Gastrocnemius medialis (tissue), 4 donors: ENCODE measurements at regions not wholly inside any gene's neighbourhood (a gene's known extent, or its start where the extent isn't known, plus 50 kb on each side); places are given as distances from the start of the nearest gene placed in this dataset.

Source experiments
- ATAC-seq, 2 donors: fragments of 150-250 bp; one replicate each; pipeline ENCODE4 v1.9.1; 2016
- DNase-seq, 2 donors: peaks; one replicate each; pipeline ENCODE4 v3.0.0-alpha.2; 2019
- H3K27ac ChIP-seq, 4 donors: fragments of 200-600 bp; sonication (generic); 1 replicate in 1 of 4; 2 replicates in 3 of 4; pipeline ENCODE4 v1.5.1; 2016 to 2018; ENCODE audit warnings: mild to moderate bottlenecking in 2 of 4, moderate library complexity in 1 of 4
- H3K27me3 ChIP-seq, 3 donors: fragments of 200-600 bp; sonication (generic) in 2 of 3; 1 replicate in 1 of 3; 2 replicates in 2 of 3; pipeline versions ENCODE4 v1.5.1 to v1.6.0; 2016 to 2019; ENCODE audit warnings: mild to moderate bottlenecking in 1 of 3, moderate library complexity in 1 of 3
- H3K36me3 ChIP-seq, 2 donors: fragments of 200-600 bp; sonication (generic) in 1 of 2; one replicate each; pipeline ENCODE4 v1.5.1; 2017 to 2018
- H3K4me1 ChIP-seq, 2 donors: fragments of 200-600 bp; sonication (generic) in 1 of 2; one replicate each; pipeline ENCODE4 v1.5.1; 2016 to 2017; ENCODE audit warnings: mild to moderate bottlenecking in 2 of 2
- H3K4me3 ChIP-seq, 4 donors: fragments of 200-600 bp; sonication (generic) in 3 of 4; 1 replicate in 1 of 4; 2 replicates in 3 of 4; pipeline ENCODE4 v1.5.1; 2016 to 2019; ENCODE audit warnings: mild to moderate bottlenecking in 2 of 4
- H3K9me3 ChIP-seq, 3 donors: fragments of 200-600 bp; sonication (generic) in 2 of 3; 1 replicate in 1 of 3; 2 replicates in 2 of 3; pipeline ENCODE4 v1.5.1; 2016 to 2019
- POLR2A ChIP-seq, 2 donors: fragments of 450-650 bp; IDR thresholded peaks; one replicate each; pipeline ENCODE4 v1.6.1; 2017; ENCODE audit warnings: antibody characterized with exemption in 2 of 2, mild to moderate bottlenecking in 2 of 2, moderate library complexity in 2 of 2
- in situ Hi-C, 4 donors: fragments of 200-750 bp; cut with MboI; loops; one replicate each; pipeline versions ENCODE4 v1.15.0 to v1.8.0; 2017; ENCODE audit warnings: low sequenced_read_pairs in 4 of 4
- intact Hi-C: fragments of 100-400 bp; cut with DNase I; formaldehyde crosslinking; loops from one replicate; pipeline ENCODE4 v1.15.1; 2023; ENCODE audit warnings: low total_unique reads
- TF ChIP-seq, protein P1 (sequence below), 5 experiments: fragments of 450-650 bp in 3 of 5; fragments of 200-600 bp in 2 of 5; sonication (generic) in 2 of 5; IDR thresholded peaks in 4 of 5; conservative IDR thresholded peaks in 1 of 5; 1 replicate in 4 of 5; 2 replicates in 1 of 5; pipeline ENCODE4 v1.5.1; 2016 to 2019; ENCODE audit warnings: antibody characterized with exemption in 5 of 5, mild to moderate bottlenecking in 3 of 5, moderate library complexity in 3 of 5

DNA sequence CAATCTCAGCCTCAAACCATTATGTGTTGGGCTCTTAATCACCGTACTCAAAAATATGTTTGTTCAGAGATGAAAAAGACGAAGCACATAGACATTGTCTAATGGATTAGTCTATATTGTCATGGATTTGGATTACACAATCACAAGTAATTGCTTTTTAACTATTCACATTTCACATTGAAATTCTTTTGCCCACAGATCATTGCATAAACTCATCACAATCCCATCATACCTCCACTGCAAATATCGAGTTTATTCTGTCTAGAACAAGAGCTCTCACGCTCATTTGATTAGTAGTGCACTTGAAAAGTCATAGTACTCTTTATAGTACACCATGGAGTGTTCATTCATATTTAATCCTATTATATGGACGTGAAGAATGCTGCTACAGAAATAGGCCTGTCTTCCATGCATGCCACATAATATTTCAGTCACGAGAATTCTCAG, 97.9 kb upstream of the SOX11 start:
- no peak overlapping the region for H3K27ac ChIP-seq
- no peak for DNase-seq
- intact Hi-C loops (no loop called here), in situ Hi-C loops (no loop called here)
- no peaks in the 10 kb centered on the region for H3K36me3 ChIP-seq
- H3K9me3 ChIP-seq: no peaks in the 10 kb centered on the region
- ATAC-seq: no peak
- no peaks in the 10 kb centered on the region for H3K4me1 ChIP-seq
- TF ChIP-seq, protein P1, sequence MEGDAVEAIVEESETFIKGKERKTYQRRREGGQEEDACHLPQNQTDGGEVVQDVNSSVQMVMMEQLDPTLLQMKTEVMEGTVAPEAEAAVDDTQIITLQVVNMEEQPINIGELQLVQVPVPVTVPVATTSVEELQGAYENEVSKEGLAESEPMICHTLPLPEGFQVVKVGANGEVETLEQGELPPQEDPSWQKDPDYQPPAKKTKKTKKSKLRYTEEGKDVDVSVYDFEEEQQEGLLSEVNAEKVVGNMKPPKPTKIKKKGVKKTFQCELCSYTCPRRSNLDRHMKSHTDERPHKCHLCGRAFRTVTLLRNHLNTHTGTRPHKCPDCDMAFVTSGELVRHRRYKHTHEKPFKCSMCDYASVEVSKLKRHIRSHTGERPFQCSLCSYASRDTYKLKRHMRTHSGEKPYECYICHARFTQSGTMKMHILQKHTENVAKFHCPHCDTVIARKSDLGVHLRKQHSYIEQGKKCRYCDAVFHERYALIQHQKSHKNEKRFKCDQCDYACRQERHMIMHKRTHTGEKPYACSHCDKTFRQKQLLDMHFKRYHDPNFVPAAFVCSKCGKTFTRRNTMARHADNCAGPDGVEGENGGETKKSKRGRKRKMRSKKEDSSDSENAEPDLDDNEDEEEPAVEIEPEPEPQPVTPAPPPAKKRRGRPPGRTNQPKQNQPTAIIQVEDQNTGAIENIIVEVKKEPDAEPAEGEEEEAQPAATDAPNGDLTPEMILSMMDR (IDR thresholded peaks at IDR 0.05 in 4 of 5, conservative IDR thresholded peaks at IDR 0.05 in 1 of 5): no peak
- no peak for TF ChIP-seq POLR2A (IDR thresholded peaks at IDR 0.05)
- H3K4me3 ChIP-seq: no peak overlapping the region
- H3K27me3 ChIP-seq: peaks cover 0 to under 1% (median 0%) of the 10 kb centered on the region in 3 donors

DNA sequence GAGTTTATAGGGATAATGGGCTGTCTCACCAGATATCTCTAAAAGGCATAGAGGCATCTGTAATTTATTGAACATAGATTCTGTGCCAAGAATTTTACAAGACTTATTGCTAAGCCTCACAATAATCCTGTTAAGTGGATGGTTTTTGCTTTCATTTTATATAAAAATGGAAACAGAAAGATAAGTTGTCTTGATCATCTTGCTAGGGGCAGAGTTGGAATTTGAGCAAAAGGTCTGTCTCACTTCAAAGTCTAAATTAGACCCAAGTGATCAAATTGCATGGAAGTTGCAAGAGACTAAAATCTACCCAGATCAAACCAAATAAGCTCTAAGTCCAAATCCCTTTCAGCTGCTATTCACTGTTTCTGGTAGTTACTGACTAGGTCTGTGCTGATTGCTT, 95.3 kb upstream of the SOX11 start:
- TF ChIP-seq, protein P1 (IDR thresholded peaks at IDR 0.05 in 4 of 5, conservative IDR thresholded peaks at IDR 0.05 in 1 of 5): no peak
- no peak for TF ChIP-seq POLR2A (IDR thresholded peaks at IDR 0.05)
- Histone ChIP-seq H3K27ac (no peak overlapping the region), H3K9me3 (no peaks in the 10 kb centered on the region), H3K27me3 (no peaks in the 10 kb centered on the region), H3K4me1 (no peaks in the 10 kb centered on the region), H3K4me3 (no peak overlapping the region), H3K36me3 (no peaks in the 10 kb centered on the region)
- no peak for DNase-seq
- in situ Hi-C loops: no loop called here
- ATAC-seq: no peak
- intact Hi-C loops: no loop called here

GRCh38 chr2:5598156-5598555, 94.0 kb upstream of the SOX11 start:
- ATAC-seq (no peak), DNase-seq (no peak)
- no peak for TF ChIP-seq POLR2A (IDR thresholded peaks at IDR 0.05)
- TF ChIP-seq, protein P1 (IDR thresholded peaks at IDR 0.05 in 4 of 5, conservative IDR thresholded peaks at IDR 0.05 in 1 of 5): no peak
- Histone ChIP-seq H3K36me3 (no peaks in the 10 kb centered on the region), H3K4me1 (no peaks in the 10 kb centered on the region), H3K27ac (no peak overlapping the region), H3K27me3 (no peaks in the 10 kb centered on the region), H3K9me3 (no peaks in the 10 kb centered on the region), H3K4me3 (no peak overlapping the region)
- intact Hi-C loops (no loop called here), in situ Hi-C loops (no loop called here)

DNA sequence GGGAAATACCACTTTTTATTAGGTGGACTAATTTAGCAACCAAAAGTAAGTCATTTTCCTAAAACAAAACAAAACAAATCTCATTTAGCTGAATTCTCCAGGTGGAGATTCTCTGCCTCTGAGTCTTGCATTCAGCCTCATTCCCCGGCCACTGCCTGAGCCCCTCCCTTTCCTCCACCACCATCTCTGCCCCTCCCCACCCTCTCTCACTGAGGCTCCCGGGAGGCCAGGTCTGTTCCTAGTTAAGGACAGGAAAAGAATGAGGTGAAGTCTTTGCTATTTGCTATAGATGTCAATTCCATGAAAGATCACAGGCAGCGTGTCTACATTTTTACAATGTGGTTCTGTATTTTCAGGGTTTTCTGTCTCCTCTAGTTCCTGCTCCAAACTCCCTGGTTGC, 83.0 kb upstream of the SOX11 start:
- intact Hi-C loops (no loop called here), in situ Hi-C loops (no loop called here)
- H3K9me3 ChIP-seq: no peaks in the 10 kb centered on the region
- TF ChIP-seq POLR2A (IDR thresholded peaks at IDR 0.05): no peak
- TF ChIP-seq, protein P1 (IDR thresholded peaks at IDR 0.05 in 4 of 5, conservative IDR thresholded peaks at IDR 0.05 in 1 of 5): no peak
- no peak overlapping the region for H3K4me3 ChIP-seq
- no peak overlapping the region for H3K27ac ChIP-seq
- ATAC-seq (no peak), DNase-seq (no peak)
- no peaks in the 10 kb centered on the region for H3K27me3 ChIP-seq
- H3K36me3 ChIP-seq: no peaks in the 10 kb centered on the region
- H3K4me1 ChIP-seq: no peaks in the 10 kb centered on the region

- intact Hi-C loops: no loop called here
- Histone ChIP-seq H3K27ac (no peak overlapping the region), H3K4me1 (no peaks in the 10 kb centered on the region), H3K36me3 (no peaks in the 10 kb centered on the region), H3K27me3 (peaks cover 0 to 3% (median 0%) of the 10 kb centered on the region in 3 donors), H3K4me3 (no peak overlapping the region), H3K9me3 (no peaks in the 10 kb centered on the region)
- in situ Hi-C loops: no loop called here
- ATAC-seq (no peak), DNase-seq (no peak)
- TF ChIP-seq POLR2A (IDR thresholded peaks at IDR 0.05): no peak
- TF ChIP-seq, protein P1 (IDR thresholded peaks at IDR 0.05 in 4 of 5, conservative IDR thresholded peaks at IDR 0.05 in 1 of 5): no peak
Measured at GRCh38 chr2:5612666-5613065, 79.5 kb upstream of the SOX11 start.
